ENCODE measurements at regions not wholly inside any gene's neighbourhood (a gene's known extent, or its start where the extent isn't known, plus 50 kb on each side); places are given as distances from the start of the nearest gene placed in this dataset.

DNA sequence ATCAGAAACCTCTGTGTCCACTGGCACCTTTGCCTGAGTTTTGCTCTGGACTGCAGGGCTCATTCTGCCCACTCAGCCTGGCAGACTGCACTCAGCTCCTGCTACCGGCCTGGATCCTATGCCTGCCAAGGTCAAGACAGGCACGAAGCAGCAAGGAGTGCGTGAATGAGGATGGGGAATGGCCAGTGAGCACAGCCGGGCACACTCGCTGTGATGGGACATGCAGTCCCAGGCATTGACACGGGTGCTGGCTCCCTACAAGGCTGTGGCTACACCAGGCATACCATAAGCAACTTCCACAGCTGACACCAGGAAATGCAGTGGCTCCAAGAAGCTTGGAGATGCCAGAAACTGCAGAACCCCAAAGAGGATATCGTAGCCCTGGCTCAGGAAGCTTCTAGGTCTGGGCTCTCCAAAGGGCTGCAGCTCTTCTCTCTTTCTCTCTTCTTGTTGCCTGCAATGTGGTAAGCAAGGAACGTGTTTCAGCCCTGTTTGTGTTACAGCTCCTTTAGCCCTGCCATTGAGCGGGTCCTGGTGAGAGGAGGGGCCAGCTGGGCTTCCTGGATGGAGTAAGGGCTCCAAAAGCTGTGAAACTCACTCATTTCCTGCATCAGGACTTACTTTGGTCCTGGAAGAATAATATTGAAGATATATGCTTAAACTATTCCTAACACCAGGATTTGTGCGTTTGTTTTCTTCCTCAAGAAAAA lies 832.6 kb upstream of the SLITRK5 start:
- TF ChIP-seq, protein P1, sequence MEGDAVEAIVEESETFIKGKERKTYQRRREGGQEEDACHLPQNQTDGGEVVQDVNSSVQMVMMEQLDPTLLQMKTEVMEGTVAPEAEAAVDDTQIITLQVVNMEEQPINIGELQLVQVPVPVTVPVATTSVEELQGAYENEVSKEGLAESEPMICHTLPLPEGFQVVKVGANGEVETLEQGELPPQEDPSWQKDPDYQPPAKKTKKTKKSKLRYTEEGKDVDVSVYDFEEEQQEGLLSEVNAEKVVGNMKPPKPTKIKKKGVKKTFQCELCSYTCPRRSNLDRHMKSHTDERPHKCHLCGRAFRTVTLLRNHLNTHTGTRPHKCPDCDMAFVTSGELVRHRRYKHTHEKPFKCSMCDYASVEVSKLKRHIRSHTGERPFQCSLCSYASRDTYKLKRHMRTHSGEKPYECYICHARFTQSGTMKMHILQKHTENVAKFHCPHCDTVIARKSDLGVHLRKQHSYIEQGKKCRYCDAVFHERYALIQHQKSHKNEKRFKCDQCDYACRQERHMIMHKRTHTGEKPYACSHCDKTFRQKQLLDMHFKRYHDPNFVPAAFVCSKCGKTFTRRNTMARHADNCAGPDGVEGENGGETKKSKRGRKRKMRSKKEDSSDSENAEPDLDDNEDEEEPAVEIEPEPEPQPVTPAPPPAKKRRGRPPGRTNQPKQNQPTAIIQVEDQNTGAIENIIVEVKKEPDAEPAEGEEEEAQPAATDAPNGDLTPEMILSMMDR (IDR thresholded peaks at IDR 0.05; ENCODE audit: control extremely low read depth, extremely low read depth, low read depth, missing control alignments): no peak
- no peak for DNase-seq (ENCODE audit: extremely low spot score)
- CTCF ChIA-PET: no interaction called here
- POLR2A ChIA-PET: no interaction called here

DNA sequence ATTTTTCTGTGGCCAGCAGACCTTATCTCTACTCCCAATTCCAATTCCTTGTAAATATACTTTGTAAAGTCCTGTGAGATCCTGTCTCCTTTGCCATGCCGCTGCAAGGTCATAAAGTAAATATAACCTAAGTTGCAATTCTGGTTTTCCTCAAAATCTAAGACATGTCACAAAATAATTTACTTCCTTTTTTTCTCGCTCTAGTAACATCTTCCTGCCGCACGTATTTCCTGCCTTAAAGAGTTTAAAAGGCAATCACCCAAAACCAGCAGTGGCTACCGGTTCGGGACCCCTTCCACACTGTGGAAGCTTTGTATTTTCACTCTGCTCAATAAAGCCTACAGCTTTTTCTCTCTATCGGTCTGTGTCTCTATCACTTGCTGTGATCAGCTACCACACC lies 832.0 kb upstream of the SLITRK5 start:
- ChIA-PET CTCF (interaction anchor here (0.9 kb wide), 1 partner anchor 22 kb away, joined by 3 read pairs; no protein-coding TSS in a partner anchor), POLR2A (no interaction called here)
- DNase-seq (ENCODE audit: extremely low spot score): no peak
- TF ChIP-seq, protein P1 (IDR thresholded peaks at IDR 0.05; ENCODE audit: control extremely low read depth, extremely low read depth, low read depth, missing control alignments): no peak

DNA sequence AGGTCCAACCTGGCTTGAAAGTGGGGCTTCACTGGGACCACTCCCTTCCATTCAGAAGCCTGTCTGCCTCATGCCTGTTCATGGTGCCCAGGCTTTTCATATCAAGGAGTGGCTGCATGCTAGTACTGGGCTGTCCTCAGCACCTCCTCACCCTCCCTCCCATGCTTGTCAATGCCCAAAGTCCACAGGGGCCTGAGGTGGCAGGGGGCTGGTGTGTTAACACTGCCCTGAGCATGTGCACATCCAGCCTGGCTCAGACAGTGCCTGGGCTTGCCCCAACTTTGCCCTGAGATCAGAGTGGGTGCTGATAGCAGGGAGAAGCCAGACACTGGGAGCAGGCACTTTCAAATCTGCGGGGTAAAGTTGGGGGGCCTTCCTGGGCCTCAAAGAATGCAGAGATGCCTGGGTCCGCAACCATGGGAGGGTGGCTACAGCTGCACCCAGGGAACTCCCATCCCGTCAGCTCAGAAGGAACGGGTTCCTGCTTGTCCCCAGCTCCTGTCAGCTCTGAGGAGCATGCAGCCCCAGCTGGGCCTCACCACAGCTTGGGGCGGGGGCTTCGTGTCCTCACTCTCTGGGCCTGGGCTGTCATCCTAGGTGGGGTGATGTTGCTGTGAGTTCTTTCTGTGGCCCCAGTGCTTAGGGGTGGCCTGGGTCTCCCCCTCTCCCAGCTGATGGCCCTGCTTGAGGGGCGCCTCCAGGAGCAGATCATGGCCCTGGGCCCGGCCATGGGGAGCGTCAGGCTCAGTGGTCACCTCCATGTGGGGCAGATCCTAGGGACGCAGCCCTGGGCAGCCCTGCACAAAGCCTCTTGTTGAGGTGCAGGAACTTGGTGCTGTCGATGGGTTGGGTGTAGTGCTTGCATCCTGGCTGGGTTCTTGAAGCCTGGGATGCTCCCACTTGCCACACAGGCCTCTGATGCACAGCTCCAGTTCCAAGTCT lies 830.6 kb upstream of the SLITRK5 start:
- no peak for DNase-seq (ENCODE audit: extremely low spot score)
- TF ChIP-seq, protein P1 (IDR thresholded peaks at IDR 0.05; ENCODE audit: control extremely low read depth, extremely low read depth, low read depth, missing control alignments): no peak
- CTCF ChIA-PET: interaction anchor here (0.9 kb wide), 1 partner anchor 21 kb away, joined by 3 read pairs; no protein-coding TSS in a partner anchor
- POLR2A ChIA-PET: no interaction called here

DNA sequence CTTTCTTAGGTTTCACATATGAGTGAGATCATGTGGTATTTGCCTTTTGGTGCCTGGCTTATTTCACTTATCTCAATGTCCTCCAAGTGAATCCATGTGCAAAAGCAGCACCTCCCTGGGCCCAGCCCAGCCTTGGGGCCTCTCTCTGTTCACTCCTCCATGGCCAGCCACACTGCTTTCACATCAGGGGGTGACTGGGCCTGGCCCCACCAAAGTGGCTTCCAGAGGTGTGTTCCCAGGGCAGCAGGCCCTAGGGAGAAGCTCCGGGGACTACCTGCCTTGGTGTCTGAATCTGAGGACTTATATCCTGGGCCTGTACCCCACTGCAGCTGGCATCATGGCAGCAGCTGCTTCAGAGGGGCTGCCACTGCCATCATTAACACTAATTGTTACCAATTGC lies 829.9 kb upstream of the SLITRK5 start:
- DNase-seq (ENCODE audit: extremely low spot score): no peak
- ChIA-PET POLR2A (no interaction called here), CTCF (no interaction called here)
- TF ChIP-seq, protein P1 (IDR thresholded peaks at IDR 0.05; ENCODE audit: control extremely low read depth, extremely low read depth, low read depth, missing control alignments): no peak

DNA sequence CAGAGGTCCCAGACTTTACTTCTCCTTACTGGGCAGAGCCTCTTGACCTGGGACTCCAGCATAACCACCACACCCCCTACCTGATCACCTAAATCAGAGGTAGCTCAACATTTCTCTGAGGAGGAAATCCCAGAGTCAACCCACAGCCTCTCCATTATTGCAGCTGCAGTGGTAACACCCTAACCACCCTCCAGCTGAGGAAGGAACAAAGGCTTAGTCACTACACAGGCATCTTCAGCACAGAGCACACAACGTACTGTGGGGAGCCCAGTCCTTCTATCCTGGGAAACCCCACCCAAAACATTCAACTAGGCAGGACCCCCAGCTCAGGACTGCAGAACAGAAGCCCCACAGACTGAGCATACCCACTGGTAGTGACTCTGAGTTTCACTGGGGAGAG lies 824.7 kb upstream of the SLITRK5 start:
- CTCF ChIA-PET: interaction anchor here (1.2 to 1.8 kb wide), 2 partner anchors 11 to 21 kb away, joined by 3 to 6 read pairs; no protein-coding TSS in a partner anchor
- POLR2A ChIA-PET: no interaction called here

DNA sequence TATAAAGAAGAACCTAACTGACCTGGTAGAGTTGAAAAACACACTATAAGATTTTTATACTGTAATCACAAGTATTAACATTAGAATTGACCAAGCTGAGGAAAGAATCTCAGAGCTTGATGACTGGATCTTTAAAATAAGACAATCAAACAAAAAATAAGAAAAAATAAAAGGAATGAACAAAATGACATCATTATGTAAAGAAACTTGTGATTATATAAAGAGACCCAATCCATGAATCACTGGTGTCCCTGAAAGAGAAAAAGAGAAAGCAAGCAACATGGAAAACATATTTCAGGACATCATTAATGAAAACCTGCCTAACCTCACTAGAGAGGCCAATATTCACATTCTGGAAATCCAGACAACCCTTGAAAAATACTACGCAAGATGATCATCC lies 822.5 kb upstream of the SLITRK5 start:
- CTCF ChIA-PET: interaction anchor here (1.0 to 1.7 kb wide), 3 partner anchors 14 to 16 kb away, joined by 3 to 6 read pairs (median 4); no protein-coding TSS in a partner anchor

More for the DNA sequence above, 824.7 kb upstream of the SLITRK5 start:
- DNase-seq (ENCODE audit: extremely low spot score): no peak
- TF ChIP-seq, protein P1 (IDR thresholded peaks at IDR 0.05; ENCODE audit: control extremely low read depth, extremely low read depth, low read depth, missing control alignments): no peak

More for the DNA sequence above, 822.5 kb upstream of the SLITRK5 start:
- no peak for DNase-seq (ENCODE audit: extremely low spot score)
- TF ChIP-seq, protein P1 (IDR thresholded peaks at IDR 0.05; ENCODE audit: control extremely low read depth, extremely low read depth, low read depth, missing control alignments): no peak
- POLR2A ChIA-PET: no interaction called here
